GM12875 (cell line): ENCODE measurements at regions not wholly inside any gene's neighbourhood (a gene's known extent, or its start where the extent isn't known, plus 50 kb on each side); places are given as distances from the start of the nearest gene placed in this dataset.

Source experiments
- H3K4me3 ChIP-seq: one replicate; pipeline ENCODE4 v1.5.1; 2011; ENCODE audit warnings: low read depth, low read length, control low read depth
- CTCF ChIP-seq: IDR thresholded peaks from 2 replicates; pipeline ENCODE4 v1.5.1; 2011; ENCODE audit warnings: low read depth, mild to moderate bottlenecking, control low read depth, inconsistent platforms, low read length, moderate library complexity, borderline replicate concordance; ENCODE audit not compliant: insufficient read depth

- H3K4me3 ChIP-seq, result no peak overlapping the region
- TF ChIP-seq CTCF, result no peak
These were observed 535.9 kb upstream of the POT1 start for GRCh38 chr7:125465527-125465926.

- no peak for TF ChIP-seq CTCF
These were observed 533.0 kb upstream of the POT1 start for GRCh38 chr7:125462615-125463014.

GRCh38 chr7:125459038-125459437 lies 529.4 kb upstream of the POT1 start:
- no peak overlapping the region for H3K4me3 ChIP-seq
- no peak for TF ChIP-seq CTCF

More at GRCh38 chr7:125462615-125463014, 533.0 kb upstream of the POT1 start:
- no peak overlapping the region for H3K4me3 ChIP-seq

- no peak for TF ChIP-seq CTCF
- H3K4me3 ChIP-seq, result no peak overlapping the region
These were observed 521.1 kb upstream of the POT1 start for GRCh38 chr7:125450749-125451148.

- no peak overlapping the region for H3K4me3 ChIP-seq
- no peak for TF ChIP-seq CTCF
These were observed 516.2 kb upstream of the POT1 start for GRCh38 chr7:125445836-125446235.

GRCh38 chr7:125444864-125445263 lies 515.2 kb upstream of the POT1 start:
- H3K4me3 ChIP-seq, result no peak overlapping the region
- TF ChIP-seq CTCF, result no peak

GRCh38 chr7:125436220-125436619 lies 506.6 kb upstream of the POT1 start:
- TF ChIP-seq CTCF, result no peak
- H3K4me3 ChIP-seq, result no peak overlapping the region
